Kidney (tissue), 13 donors: ENCODE measurements at regions not wholly inside any gene's neighbourhood (a gene's known extent, or its start where the extent isn't known, plus 50 kb on each side); places are given as distances from the start of the nearest gene placed in this dataset.

Experiments used
- DNase-seq, 5 donors: peaks; one replicate each; pipeline ENCODE4 v3.0.0-alpha.2; 2013 to 2020
- FAIRE-seq: peaks from 2 replicates; lab custom pipeline; 2012; peaks lifted over from hg19 to GRCh38; lab: Jason Lieb, UNC
- H3K27ac ChIP-seq, 2 donors: one replicate each; pipeline ENCODE4 v1.7.0; 2013; ENCODE audit warnings: low read depth in 2 of 2, low read length in 2 of 2, inconsistent platforms in 1 of 2
- H3K27me3 ChIP-seq: one replicate; pipeline ENCODE4 v1.7.1; 2013; ENCODE audit warnings: low read length, inconsistent platforms; ENCODE audit not compliant: control insufficient read depth, insufficient read depth
- H3K36me3 ChIP-seq, 3 donors: one replicate each; pipeline versions ENCODE4 v1.7.0 to v1.7.1; 2013; ENCODE audit warnings: low read length in 3 of 3, control low read depth in 1 of 3, inconsistent platforms in 1 of 3; ENCODE audit not compliant: insufficient read depth in 3 of 3, control insufficient read depth in 2 of 3
- H3K4me1 ChIP-seq, 3 donors: one replicate each; pipeline versions ENCODE4 v1.7.0 to v1.7.1; 2013; ENCODE audit warnings: low read length in 3 of 3, inconsistent platforms in 1 of 3, low read depth in 1 of 3; ENCODE audit not compliant: control insufficient read depth in 2 of 3, insufficient read depth in 2 of 3
- H3K4me3 ChIP-seq, 3 donors: one replicate each; pipeline versions ENCODE4 v1.7.0 to v1.8.1; 2013; ENCODE audit warnings: low read length in 3 of 3, control low read depth in 1 of 3, inconsistent platforms in 1 of 3
- H3K9ac ChIP-seq, 3 donors: one replicate each; pipeline versions ENCODE4 v1.7.0 to v1.7.1; 2013; ENCODE audit warnings: low read length in 3 of 3, control low read depth in 1 of 3, inconsistent platforms in 1 of 3
- H3K9me3 ChIP-seq, 3 donors: one replicate each; pipeline versions ENCODE4 v1.7.0 to v1.7.1; 2013; ENCODE audit warnings: low read length in 3 of 3, control low read depth in 1 of 3, inconsistent platforms in 1 of 3; ENCODE audit not compliant: control insufficient read depth in 2 of 3, insufficient read depth in 1 of 3
- intact Hi-C: fragments of 100-400 bp; cut with DNase I; formaldehyde crosslinking; loops from one replicate; pipeline ENCODE4 v1.11.1; 2022
- TF ChIP-seq, protein P1 (sequence below): IDR thresholded peaks from 3 replicates; pipeline ENCODE4 v1.5.1; 2012; ENCODE audit warnings: mild to moderate bottlenecking, moderate library complexity, borderline replicate concordance; ENCODE audit not compliant: insufficient read depth; ENCODE audit errors: extremely low read depth
- donor health status: control.
- donor health status: control.
- donor health status: control.
- donor health status: control.
- donor health status: control.
- donor health status: DM: yes; HTN: yes; CAD: no.
- donor health status: Normal renal cell carcinoma (clear cell type).

DNA sequence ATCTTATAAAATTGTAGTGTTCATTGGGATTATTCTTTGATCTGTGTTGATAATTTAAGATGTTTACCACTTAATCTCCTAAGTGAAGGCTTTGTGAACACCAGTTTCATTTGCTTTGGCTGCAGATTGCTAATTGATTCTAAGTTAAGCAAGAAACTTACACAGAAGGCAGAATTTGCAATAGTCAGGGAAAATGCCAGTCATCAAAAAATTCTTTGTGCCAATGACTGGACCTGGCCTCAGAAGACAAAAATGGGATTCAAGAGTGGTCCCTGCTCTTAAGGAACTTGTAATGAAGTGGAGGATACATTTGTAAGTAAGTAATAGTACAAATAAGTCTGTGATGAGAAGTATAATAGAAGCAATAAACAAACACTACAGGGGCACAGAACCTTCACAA is 63.3 kb upstream of the EXOC2 start:
- Histone ChIP-seq H3K9me3 (no peaks in the 10 kb centered on the region), H3K4me3 (no peak overlapping the region), H3K4me1 (no peaks in the 10 kb centered on the region), H3K9ac (no peak overlapping the region), H3K27ac (no peak overlapping the region), H3K27me3 (no peaks in the 10 kb centered on the region), H3K36me3 (no peaks in the 10 kb centered on the region)
- no peak for FAIRE-seq
- no peak for DNase-seq
- intact Hi-C loops, result no loop called here
- TF ChIP-seq, protein P1, sequence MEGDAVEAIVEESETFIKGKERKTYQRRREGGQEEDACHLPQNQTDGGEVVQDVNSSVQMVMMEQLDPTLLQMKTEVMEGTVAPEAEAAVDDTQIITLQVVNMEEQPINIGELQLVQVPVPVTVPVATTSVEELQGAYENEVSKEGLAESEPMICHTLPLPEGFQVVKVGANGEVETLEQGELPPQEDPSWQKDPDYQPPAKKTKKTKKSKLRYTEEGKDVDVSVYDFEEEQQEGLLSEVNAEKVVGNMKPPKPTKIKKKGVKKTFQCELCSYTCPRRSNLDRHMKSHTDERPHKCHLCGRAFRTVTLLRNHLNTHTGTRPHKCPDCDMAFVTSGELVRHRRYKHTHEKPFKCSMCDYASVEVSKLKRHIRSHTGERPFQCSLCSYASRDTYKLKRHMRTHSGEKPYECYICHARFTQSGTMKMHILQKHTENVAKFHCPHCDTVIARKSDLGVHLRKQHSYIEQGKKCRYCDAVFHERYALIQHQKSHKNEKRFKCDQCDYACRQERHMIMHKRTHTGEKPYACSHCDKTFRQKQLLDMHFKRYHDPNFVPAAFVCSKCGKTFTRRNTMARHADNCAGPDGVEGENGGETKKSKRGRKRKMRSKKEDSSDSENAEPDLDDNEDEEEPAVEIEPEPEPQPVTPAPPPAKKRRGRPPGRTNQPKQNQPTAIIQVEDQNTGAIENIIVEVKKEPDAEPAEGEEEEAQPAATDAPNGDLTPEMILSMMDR, result no peak

DNA sequence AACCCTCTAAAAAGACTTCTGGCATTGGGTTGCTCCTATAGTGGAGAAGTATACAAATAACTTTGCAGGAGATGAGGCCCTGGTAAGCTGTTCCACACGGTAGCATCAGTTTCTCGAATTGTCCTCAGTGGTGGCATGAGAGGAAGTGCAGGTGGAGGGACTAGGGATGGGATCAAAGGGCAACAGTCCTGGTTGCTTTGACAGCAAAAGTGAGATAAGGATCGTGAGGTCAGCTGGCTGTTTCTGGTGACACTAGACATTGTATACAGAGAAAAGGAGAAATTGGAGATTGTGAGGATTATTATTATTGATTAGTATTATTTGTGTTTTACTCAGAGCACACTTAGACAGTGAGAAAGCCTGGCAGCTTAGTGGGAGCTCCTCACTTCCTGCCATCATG is 61.3 kb upstream of the EXOC2 start:
- Histone ChIP-seq H3K4me1 (no peaks in the 10 kb centered on the region), H3K9ac (no peak overlapping the region), H3K27ac (no peak overlapping the region), H3K4me3 (no peak overlapping the region), H3K9me3 (peaks cover 0 to 2% (median 0%) of the 10 kb centered on the region in 3 donors), H3K36me3 (no peaks in the 10 kb centered on the region), H3K27me3 (no peaks in the 10 kb centered on the region)
- intact Hi-C loops, result no loop called here
- FAIRE-seq (no peak), DNase-seq (no peak)
- TF ChIP-seq, protein P1, result no peak

DNA sequence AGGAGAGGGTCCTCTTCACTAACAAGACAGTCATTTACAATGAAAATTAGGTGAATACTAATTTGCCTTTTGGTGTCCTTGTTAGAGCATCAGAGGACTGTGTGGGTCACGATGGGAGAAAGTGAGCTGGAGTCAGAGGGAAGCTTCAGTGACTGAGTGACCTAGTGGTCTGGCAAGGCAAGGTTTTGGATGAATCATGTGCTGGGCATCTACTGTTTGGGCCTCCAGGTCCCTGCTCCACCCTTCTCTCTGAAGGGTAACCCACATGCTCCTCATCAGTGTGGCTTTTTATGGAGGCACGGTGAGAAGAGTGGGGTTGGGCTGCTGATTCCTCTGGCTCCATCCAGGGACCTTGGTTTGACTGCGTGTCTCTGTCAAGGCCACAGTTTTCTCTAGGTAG is 60.5 kb upstream of the EXOC2 start:
- TF ChIP-seq, protein P1, result no peak

DNA sequence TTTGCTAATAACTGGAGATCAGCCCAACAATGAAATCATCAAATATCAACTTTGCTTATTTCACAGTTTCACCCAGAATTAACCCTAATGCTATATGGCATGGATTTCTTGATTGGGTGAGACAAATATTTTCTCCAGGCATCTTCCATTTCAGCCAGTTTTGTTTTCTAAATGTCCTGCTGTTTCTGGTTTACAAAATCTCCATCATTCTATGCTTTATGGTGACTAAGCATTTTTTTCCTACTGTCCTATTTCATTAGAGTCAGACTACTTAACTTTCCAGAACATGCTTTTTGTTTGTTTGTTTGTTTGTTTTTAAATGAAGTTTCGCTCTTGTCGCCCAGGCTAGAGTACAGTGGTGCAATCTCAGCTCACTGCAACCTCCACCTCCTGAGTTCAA is 59.5 kb upstream of the EXOC2 start:
- H3K36me3 ChIP-seq, result no peaks in the 10 kb centered on the region
- TF ChIP-seq, protein P1, result no peak
- no peak overlapping the region for H3K27ac ChIP-seq
- H3K9me3 ChIP-seq, result peaks cover 0 to 2% (median 0%) of the 10 kb centered on the region in 3 donors
- H3K9ac ChIP-seq, result no peak overlapping the region
- no peaks in the 10 kb centered on the region for H3K4me1 ChIP-seq
- FAIRE-seq (no peak), DNase-seq (no peak)
- no peaks in the 10 kb centered on the region for H3K27me3 ChIP-seq
- no peak overlapping the region for H3K4me3 ChIP-seq
- intact Hi-C loops, result no loop called here

More for the DNA sequence above, 60.5 kb upstream of the EXOC2 start:
- Histone ChIP-seq H3K9ac (no peak overlapping the region), H3K27ac (no peak overlapping the region), H3K4me3 (no peak overlapping the region), H3K36me3 (no peaks in the 10 kb centered on the region), H3K27me3 (no peaks in the 10 kb centered on the region), H3K4me1 (no peaks in the 10 kb centered on the region), H3K9me3 (peaks cover 0 to 2% (median 0%) of the 10 kb centered on the region in 3 donors)
- DNase-seq (no peak), FAIRE-seq (no peak)
- intact Hi-C loops, result no loop called here
